Mesenchymal stem cell (in vitro differentiated cells and primary cell): ENCODE measurements at regions not wholly inside any gene's neighbourhood (a gene's known extent, or its start where the extent isn't known, plus 50 kb on each side); places are given as distances from the start of the nearest gene placed in this dataset.

Source experiments
- DNase-seq: peaks from one replicate; pipeline ENCODE4 v3.0.0-alpha.2; 2013
- H2AFZ ChIP-seq: one replicate; pipeline ENCODE4 v1.6.1; 2013; ENCODE audit warnings: low read depth, mild to moderate bottlenecking, control low read depth, inconsistent platforms, low read length, moderate library complexity
- H2AK5ac ChIP-seq: 2 replicates; pipeline ENCODE4 v1.6.1; 2013; ENCODE audit warnings: low read length, moderate library complexity, mild to moderate bottlenecking, inconsistent platforms; ENCODE audit not compliant: severe bottlenecking
- H2BK120ac ChIP-seq: one replicate; pipeline ENCODE4 v1.6.1; 2013; ENCODE audit warnings: low read depth, mild to moderate bottlenecking, inconsistent platforms, low read length, moderate library complexity
- H2BK12ac ChIP-seq, 2 experiments: one replicate each; pipeline ENCODE4 v1.6.1; 2013; ENCODE audit warnings: inconsistent platforms in 2 of 2, low read length in 2 of 2, mild to moderate bottlenecking in 2 of 2, moderate library complexity in 2 of 2, control low read depth in 1 of 2
- H2BK15ac ChIP-seq: one replicate; pipeline ENCODE4 v1.6.1; 2013; ENCODE audit warnings: mild to moderate bottlenecking, low read depth, inconsistent platforms; ENCODE audit not compliant: poor library complexity, severe bottlenecking
- H2BK5ac ChIP-seq: 2 replicates; pipeline ENCODE4 v1.6.1; 2013; ENCODE audit warnings: low read depth, mild to moderate bottlenecking, low read length, control low read depth, inconsistent platforms; ENCODE audit not compliant: poor library complexity, severe bottlenecking
- H3K14ac ChIP-seq, 2 experiments: one replicate each; pipeline ENCODE4 v1.6.1; 2013; ENCODE audit warnings: inconsistent platforms in 2 of 2, low read length in 2 of 2, control low read depth in 1 of 2, mild to moderate bottlenecking in 1 of 2, moderate library complexity in 1 of 2
- H3K18ac ChIP-seq, 2 experiments: one replicate each; pipeline ENCODE4 v1.6.1; 2013; ENCODE audit warnings: inconsistent platforms in 2 of 2, low read length in 2 of 2, control low read depth in 1 of 2, low read depth in 1 of 2, mild to moderate bottlenecking in 1 of 2
- H3K23ac ChIP-seq, 2 experiments: one replicate each; pipeline ENCODE4 v1.6.1; 2013; ENCODE audit warnings: inconsistent platforms in 2 of 2, low read length in 2 of 2, mild to moderate bottlenecking in 2 of 2, moderate library complexity in 2 of 2, control low read depth in 1 of 2
- H3K27ac ChIP-seq: 2 replicates; pipeline ENCODE4 v1.5.1; 2013; ENCODE audit warnings: mild to moderate bottlenecking, moderate library complexity, low read length, control low read depth, inconsistent platforms; ENCODE audit not compliant: poor library complexity, severe bottlenecking
- H3K27me3 ChIP-seq, 2 experiments: 2 replicates each; pipeline versions ENCODE4 v1.6.1 to v1.7.0; 2013; ENCODE audit warnings: low read length in 2 of 2, mild to moderate bottlenecking in 2 of 2, moderate library complexity in 2 of 2, control low read depth in 1 of 2, inconsistent platforms in 1 of 2; ENCODE audit not compliant: control insufficient read depth in 1 of 2, insufficient read depth in 1 of 2
- H3K36me3 ChIP-seq, 2 experiments: 2 replicates each; pipeline versions ENCODE4 v1.6.1 to v1.7.0; 2013; ENCODE audit warnings: low read length in 2 of 2, control low read depth in 1 of 2, inconsistent platforms in 1 of 2, low read depth in 1 of 2, mild to moderate bottlenecking in 1 of 2; ENCODE audit not compliant: insufficient read depth in 2 of 2, control insufficient read depth in 1 of 2
- H3K4ac ChIP-seq, 2 experiments: one replicate each; pipeline ENCODE4 v1.6.1; 2013; ENCODE audit warnings: inconsistent platforms in 2 of 2, low read length in 2 of 2, mild to moderate bottlenecking in 2 of 2, moderate library complexity in 2 of 2, control low read depth in 1 of 2, low read depth in 1 of 2
- H3K4me1 ChIP-seq: 2 replicates; pipeline ENCODE4 v1.6.1; 2013; ENCODE audit warnings: low read depth, low read length, control low read depth; ENCODE audit not compliant: control insufficient read depth, insufficient read depth
- H3K4me2 ChIP-seq: 2 replicates; pipeline ENCODE4 v1.6.1; 2013; ENCODE audit warnings: low read length, mild to moderate bottlenecking, inconsistent platforms; ENCODE audit not compliant: poor library complexity, severe bottlenecking
- H3K4me3 ChIP-seq, 2 experiments: 2 replicates each; pipeline versions ENCODE4 v1.5.1 to v1.7.0; 2013; ENCODE audit warnings: low read length in 2 of 2, mild to moderate bottlenecking in 2 of 2, control low read depth in 1 of 2, low read depth in 1 of 2; ENCODE audit not compliant: insufficient read depth in 1 of 2
- H3K79me1 ChIP-seq: replicated peaks from 2 replicates; pipeline ENCODE4 v1.6.1; 2013; ENCODE audit warnings: mild to moderate bottlenecking, control low read depth, low read length, inconsistent platforms; ENCODE audit not compliant: poor library complexity, severe bottlenecking
- H3K9ac ChIP-seq: 2 replicates; pipeline ENCODE4 v1.7.0; 2013; ENCODE audit warnings: mild to moderate bottlenecking, low read length, moderate library complexity
- H3K9me3 ChIP-seq: 2 replicates; pipeline ENCODE4 v1.7.0; 2013; ENCODE audit warnings: mild to moderate bottlenecking, low read length; ENCODE audit not compliant: control insufficient read depth
- H4K8ac ChIP-seq: one replicate; pipeline ENCODE4 v1.6.1; 2013; ENCODE audit warnings: inconsistent platforms, mild to moderate bottlenecking, low read length, moderate library complexity
- H4K91ac ChIP-seq: one replicate; pipeline ENCODE4 v1.6.1; 2013; ENCODE audit warnings: mild to moderate bottlenecking, low read length, inconsistent platforms
- WGBS: methylation state at CpG from one replicate; pipeline ENCODE4 v1.1.7; 2013; ENCODE audit warnings: mixed read lengths; 5-methylcytosine and 5-hydroxymethylcytosine counted together

DNA sequence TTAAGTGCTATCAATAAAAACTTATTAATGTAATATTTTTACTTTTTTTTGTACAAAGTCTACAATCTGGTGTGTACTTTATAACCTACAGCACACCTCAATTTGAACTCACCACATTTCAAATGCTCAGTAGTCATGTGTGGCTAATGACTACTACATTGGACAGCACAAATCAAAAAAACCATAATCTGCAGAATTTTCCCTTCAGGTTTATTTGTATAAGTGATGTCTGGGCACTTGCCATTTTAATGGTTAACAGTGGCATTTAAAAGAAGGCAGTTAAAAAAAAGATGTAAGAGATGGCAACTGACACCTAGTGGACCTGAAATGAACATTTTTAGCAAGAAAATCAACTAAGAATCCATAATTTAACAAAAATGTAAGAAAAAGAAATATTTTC, 124.6 kb upstream of the NRBF2 start:
- Histone ChIP-seq H2BK120ac (no peak overlapping the region), H4K8ac (no peak overlapping the region), H2AFZ (no peak overlapping the region), H3K79me1 (no peaks in the 10 kb centered on the region), H3K27me3 (peaks cover 0 to 7% of the 10 kb centered on the region in 2 experiments), H2BK15ac (no peak overlapping the region), H3K36me3 (no peaks in the 10 kb centered on the region), H3K18ac (no peak overlapping the region), H2BK12ac (no peak overlapping the region), H3K4me2 (no peak overlapping the region), H4K91ac (no peak overlapping the region), H2BK5ac (no peak overlapping the region), H3K4ac (no peak overlapping the region), H3K9me3 (no peaks in the 10 kb centered on the region), H3K4me1 (no peaks in the 10 kb centered on the region), H2AK5ac (no peak overlapping the region), H3K14ac (no peak overlapping the region), H3K9ac (no peak overlapping the region), H3K4me3 (no peak overlapping the region), H3K27ac (no peak overlapping the region), H3K23ac (no peak overlapping the region)
- DNase-seq: no peak

DNA sequence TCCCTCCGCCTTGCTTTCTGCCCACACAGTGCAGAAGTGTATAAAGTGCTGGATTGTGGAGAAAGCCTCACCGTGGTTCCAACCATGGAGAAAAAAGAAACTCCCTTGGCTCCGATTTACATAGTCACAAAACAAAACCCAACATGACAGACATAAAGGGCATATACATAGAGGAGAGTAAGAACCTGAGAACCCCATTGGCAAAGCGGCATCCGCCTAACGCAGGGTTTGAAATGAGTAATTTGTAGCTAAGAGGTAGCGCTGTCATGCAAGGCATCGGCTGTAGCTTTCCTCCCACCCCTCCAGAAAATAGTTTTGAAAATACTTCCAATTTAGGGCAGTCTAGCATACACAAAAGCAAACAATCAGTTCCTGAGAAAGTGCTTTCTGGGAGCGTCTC, 126.0 kb upstream of the NRBF2 start:
- H4K8ac ChIP-seq: no peak overlapping the region
- no peak overlapping the region for H3K18ac ChIP-seq
- H3K9ac ChIP-seq: no peak overlapping the region
- H3K27me3 ChIP-seq: peaks cover 0 to 7% of the 10 kb centered on the region in 2 experiments
- no peak overlapping the region for H2AFZ ChIP-seq
- H3K14ac ChIP-seq: no peak overlapping the region
- no peaks in the 10 kb centered on the region for H3K79me1 ChIP-seq
- H3K23ac ChIP-seq: no peak overlapping the region
- DNase-seq: no peak
- H2BK5ac ChIP-seq: no peak overlapping the region
- no peak overlapping the region for H2AK5ac ChIP-seq
- H3K27ac ChIP-seq: no peak overlapping the region
- WGBS: 92% methylated on average over 7 of the region's 9 CpGs
- no peak overlapping the region for H3K4me2 ChIP-seq
- H4K91ac ChIP-seq: no peak overlapping the region
- H3K36me3 ChIP-seq: no peaks in the 10 kb centered on the region
- H3K4me3 ChIP-seq: no peak overlapping the region
- no peaks in the 10 kb centered on the region for H3K4me1 ChIP-seq
- H3K4ac ChIP-seq: no peak overlapping the region
- no peak overlapping the region for H2BK15ac ChIP-seq
- H2BK120ac ChIP-seq: no peak overlapping the region
- no peak overlapping the region for H2BK12ac ChIP-seq
- H3K9me3 ChIP-seq: no peaks in the 10 kb centered on the region

DNA sequence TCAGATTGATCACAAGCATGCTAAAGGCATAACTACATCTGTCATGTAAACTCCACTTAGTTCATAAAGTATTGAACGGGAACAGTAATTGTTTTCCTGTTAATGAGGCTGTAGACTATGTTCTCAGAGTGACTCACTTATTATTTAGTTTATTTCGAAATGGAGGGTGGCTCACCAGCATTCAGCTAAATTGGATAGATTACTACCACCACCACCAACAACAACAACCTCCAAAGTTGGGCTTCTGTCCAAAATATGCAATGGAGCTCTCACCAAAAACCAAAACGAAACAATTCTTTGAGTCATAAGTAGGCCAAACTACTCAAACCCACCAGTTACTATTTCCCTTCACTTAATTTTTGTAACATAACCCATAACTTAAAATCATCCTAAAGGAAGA, 127.9 kb upstream of the NRBF2 start:
- H2AFZ ChIP-seq: no peak overlapping the region
- no peaks in the 10 kb centered on the region for H3K4me1 ChIP-seq
- H3K14ac ChIP-seq: no peak overlapping the region
- no peak overlapping the region for H3K4ac ChIP-seq
- H3K23ac ChIP-seq: no peak overlapping the region
- H3K4me2 ChIP-seq: no peak overlapping the region
- H2AK5ac ChIP-seq: no peak overlapping the region
- H2BK120ac ChIP-seq: no peak overlapping the region
- no peak overlapping the region for H2BK12ac ChIP-seq
- no peak overlapping the region for H2BK5ac ChIP-seq
- no peak overlapping the region for H4K8ac ChIP-seq
- H3K4me3 ChIP-seq: no peak overlapping the region
- 48% methylated on average over 2 of the region's 3 CpGs for WGBS
- H3K27me3 ChIP-seq: peaks cover 0 to 7% of the 10 kb centered on the region in 2 experiments
- H3K9ac ChIP-seq: no peak overlapping the region
- H3K18ac ChIP-seq: no peak overlapping the region
- H3K27ac ChIP-seq: no peak overlapping the region
- H2BK15ac ChIP-seq: no peak overlapping the region
- no peak overlapping the region for H4K91ac ChIP-seq
- H3K79me1 ChIP-seq: no peaks in the 10 kb centered on the region
- H3K9me3 ChIP-seq: no peaks in the 10 kb centered on the region
- no peaks in the 10 kb centered on the region for H3K36me3 ChIP-seq
- DNase-seq: no peak

DNA sequence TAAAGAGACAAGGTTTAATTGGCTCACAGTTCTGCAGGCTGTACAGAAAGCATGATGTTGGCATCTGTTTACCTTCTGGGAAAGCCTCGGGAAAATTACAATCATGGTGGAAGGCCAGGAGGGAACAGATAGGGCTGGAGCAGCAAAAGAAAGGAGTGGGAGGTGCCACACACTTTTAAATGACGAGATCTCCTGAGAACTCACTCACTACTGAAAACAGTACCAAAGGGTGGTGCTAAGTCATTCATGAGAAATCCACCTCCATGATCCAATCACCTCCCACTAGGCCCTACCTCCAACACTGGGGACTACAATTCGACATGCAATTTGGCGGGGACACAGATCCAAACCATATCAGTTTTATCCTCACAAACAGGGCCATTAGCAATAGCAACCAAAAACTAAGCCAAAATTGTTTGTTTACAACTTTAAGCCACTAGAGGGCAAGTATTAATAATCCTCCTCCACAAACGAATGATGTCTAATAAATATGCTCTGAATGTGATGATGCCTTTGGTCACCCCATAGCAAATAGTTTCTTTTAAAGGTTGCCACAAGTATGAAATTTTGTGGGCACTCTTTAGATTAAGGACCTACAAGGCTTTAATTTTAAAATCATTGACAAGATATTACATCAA, 129.2 kb upstream of the NRBF2 start:
- no peak overlapping the region for H2BK12ac ChIP-seq
- H3K4me1 ChIP-seq: no peaks in the 10 kb centered on the region
- DNase-seq: no peak
- peaks cover 0 to 7% of the 10 kb centered on the region in 2 experiments for H3K27me3 ChIP-seq
- H4K8ac ChIP-seq: no peak overlapping the region
- H3K23ac ChIP-seq: no peak overlapping the region
- H3K4me3 ChIP-seq: no peak overlapping the region
- no peaks in the 10 kb centered on the region for H3K36me3 ChIP-seq
- H3K18ac ChIP-seq: no peak overlapping the region
- H3K9ac ChIP-seq: no peak overlapping the region
- no peak overlapping the region for H3K4me2 ChIP-seq
- no peak overlapping the region for H4K91ac ChIP-seq
- no peaks in the 10 kb centered on the region for H3K79me1 ChIP-seq
- no peak overlapping the region for H2AFZ ChIP-seq
- H3K9me3 ChIP-seq: no peaks in the 10 kb centered on the region
- no peak overlapping the region for H2AK5ac ChIP-seq
- no peak overlapping the region for H2BK5ac ChIP-seq
- H3K27ac ChIP-seq: no peak overlapping the region
- no peak overlapping the region for H2BK120ac ChIP-seq
- no peak overlapping the region for H2BK15ac ChIP-seq
- H3K4ac ChIP-seq: no peak overlapping the region
- no peak overlapping the region for H3K14ac ChIP-seq
- 54% methylated on average over 4 of the region's 5 CpGs for WGBS
